Occipital lobe (tissue), 1 donor: ENCODE measurements at regions not wholly inside any gene's neighbourhood (a gene's known extent, or its start where the extent isn't known, plus 50 kb on each side); places are given as distances from the start of the nearest gene placed in this dataset.

Experiments
- DNase-seq: peaks from one replicate; lab custom pipeline; 2025; lab: John Stamatoyannopoulos, UW

DNA sequence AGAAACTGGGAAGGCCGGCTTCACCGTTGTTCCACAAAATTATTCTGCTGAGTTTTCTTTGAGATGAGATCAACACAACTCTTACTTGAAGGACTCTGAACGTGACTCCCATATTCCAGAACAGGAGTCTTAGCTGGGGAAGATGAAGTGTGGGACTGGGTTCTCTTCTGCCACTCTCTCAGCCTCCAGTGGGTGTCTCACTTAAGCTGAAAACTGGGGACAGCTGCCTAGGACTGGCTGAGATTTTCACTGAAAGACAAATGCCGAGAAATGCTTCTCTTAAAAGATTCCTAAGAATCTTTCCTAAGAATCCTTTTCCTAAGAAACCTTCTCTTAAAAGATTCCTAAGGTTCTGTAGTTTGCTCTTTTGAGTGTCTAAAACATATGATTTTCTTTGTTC is 156.6 kb upstream of the LHCGR start:
- DNase-seq, result no peak

DNA sequence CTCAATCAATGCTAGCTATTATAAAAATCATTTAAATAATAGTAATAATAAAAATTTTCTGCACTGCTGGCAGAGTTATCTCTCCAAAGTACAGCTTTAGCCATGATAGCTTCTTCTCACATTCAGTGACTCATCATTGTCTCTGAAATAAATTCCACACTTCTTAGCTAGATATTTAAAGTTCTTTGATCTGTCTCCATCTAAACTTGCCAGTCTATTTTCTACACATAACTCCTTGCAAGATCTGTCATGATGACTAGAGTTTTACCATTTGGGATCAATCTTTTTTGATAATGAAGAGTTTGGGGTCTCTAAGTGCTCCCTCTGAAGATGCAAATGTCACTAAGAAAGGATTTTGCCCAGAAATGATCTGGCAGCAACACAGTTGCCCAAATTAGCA is 155.4 kb upstream of the LHCGR start:
- DNase-seq, result no peak

DNA sequence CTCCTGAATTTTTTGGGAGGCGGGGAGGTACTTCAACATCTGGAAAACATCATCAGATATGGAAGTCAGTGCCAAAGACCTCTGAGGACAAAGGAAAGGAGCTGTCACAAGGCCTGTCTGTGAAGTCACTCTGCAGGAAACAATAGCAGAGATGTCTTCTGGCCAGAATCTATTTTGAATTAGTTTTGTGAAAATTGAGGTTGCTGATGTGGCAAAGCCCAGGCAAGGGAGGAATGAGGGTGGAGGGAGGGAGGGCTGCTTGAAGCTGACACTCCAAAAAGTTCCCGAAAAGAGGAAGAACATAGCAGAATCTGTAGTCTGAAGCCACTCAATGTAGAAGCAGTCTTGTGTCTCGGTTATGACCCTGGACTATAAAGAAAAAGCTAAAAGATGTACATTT is 151.1 kb upstream of the LHCGR start:
- no peak for DNase-seq

- DNase-seq, result no peak
These were observed 150.2 kb upstream of the LHCGR start for GRCh38 chr2:48905696-48906095.

DNA sequence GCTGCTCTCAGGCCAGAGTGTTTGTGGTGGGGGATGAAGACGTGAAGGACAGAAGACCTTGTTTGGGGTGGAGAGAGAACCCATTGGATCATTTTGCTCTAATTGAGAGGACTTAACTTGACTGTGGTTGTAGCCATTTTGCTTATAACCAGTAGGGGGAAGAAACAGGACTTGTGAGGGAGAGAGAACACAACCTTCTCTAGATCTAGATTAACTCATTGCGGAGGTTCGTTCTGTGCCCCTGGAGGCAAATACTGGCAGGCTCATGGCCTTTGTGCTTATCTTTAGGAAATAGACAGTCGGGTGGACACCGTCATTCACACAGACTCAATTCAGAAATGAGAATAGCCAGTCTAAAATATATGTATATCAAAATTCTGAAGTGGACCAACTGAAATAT is 147.0 kb upstream of the LHCGR start:
- no peak for DNase-seq

GRCh38 chr2:48901416-48901815 is 145.9 kb upstream of the LHCGR start:
- no peak for DNase-seq

DNA sequence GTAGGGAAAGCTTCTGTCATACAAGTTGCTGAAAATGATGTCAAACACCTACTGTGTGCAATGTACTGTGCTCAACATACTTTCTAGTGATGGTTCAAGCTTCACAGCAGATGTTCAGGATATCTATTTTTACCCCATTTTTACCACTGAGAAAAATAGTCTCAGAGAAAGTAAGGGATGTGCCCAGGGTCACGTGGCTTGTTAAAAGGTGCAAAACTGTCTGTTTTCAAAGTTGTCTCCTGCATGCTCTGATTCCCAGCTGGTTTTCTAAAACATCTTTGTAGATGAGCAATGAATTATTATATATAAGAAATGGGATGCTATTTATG is 145.5 kb upstream of the LHCGR start:
- no peak for DNase-seq

GRCh38 chr2:48900321-48901014 is 144.9 kb upstream of the LHCGR start:
- peak; percentile 23 for DNase-seq

DNA sequence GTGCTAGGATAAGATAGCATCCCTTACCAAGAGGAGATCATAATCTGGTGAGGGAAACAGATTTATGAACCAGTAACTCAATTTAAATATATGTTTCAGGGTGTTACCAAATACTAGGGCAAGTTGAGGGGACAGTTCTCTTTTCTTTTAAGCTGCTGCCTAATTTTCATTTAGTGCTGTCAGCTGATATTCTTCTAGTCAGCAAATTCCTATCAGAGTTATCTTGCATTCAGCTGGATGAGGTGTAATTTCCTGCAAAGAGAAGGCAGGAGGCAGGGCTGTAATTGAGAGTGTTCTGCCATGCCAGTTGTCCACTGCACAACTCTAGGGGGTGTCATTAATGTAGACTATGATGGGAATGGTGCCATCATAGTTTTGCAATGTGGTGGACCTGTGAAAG is 141.3 kb upstream of the LHCGR start:
- no peak for DNase-seq

DNA sequence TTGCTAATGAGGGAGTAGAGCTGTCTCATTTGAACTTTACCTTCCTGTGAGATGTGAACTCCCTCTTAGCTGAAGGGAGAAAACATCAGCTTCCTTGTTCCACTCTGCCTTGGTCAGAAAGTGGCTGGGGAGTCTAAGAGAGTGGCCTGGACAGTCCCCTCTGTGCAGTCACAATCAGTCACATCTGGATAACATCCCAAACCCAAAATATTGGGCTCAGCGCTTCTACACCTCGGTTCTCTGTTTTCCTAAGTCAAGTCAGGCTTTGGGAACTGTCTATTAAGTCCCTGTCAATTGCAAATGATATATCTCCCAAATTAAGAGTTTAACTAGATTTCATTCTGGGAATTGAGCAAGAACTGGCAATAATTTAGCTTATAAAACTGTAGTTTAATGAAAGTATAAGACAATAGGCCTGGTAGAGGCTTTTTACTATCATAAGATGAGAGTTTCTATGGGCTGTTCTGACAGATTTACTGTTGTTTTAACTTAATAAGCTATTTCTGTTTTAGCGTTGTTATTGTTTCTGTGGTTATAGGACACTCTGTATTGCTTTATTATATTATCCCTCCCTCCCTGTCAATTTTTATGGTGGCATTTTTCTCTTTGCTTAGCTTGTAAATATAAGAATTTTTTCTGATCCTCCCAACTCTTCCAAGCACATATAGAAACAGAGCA is 135.1 kb upstream of the LHCGR start:
- DNase-seq, result no peak

- DNase-seq, result no peak
These were observed 132.5 kb upstream of the LHCGR start for GRCh38 chr2:48888066-48888465.

DNA sequence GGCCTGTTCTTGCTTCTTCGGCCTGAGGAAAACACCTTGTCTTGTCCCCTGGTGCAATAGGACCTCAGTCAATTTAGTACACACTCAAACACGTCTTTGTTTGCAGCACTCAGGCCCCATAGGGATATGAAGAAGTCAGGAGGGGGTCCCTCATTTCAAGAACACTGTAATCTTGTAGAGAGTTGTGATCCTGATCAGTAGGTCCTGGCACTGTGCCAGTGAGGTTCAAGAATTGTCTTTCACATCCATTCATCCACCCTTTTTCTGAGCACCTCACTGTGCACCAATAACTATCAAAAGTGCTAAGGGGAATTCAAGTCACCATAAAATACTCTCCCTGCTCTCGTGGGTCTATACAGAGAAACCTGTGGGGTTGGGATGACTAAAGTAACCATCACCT is 131.4 kb upstream of the LHCGR start:
- DNase-seq, result no peak

- DNase-seq, result no peak
These were observed 130.3 kb upstream of the LHCGR start for GRCh38 chr2:48885841-48886240.

DNA sequence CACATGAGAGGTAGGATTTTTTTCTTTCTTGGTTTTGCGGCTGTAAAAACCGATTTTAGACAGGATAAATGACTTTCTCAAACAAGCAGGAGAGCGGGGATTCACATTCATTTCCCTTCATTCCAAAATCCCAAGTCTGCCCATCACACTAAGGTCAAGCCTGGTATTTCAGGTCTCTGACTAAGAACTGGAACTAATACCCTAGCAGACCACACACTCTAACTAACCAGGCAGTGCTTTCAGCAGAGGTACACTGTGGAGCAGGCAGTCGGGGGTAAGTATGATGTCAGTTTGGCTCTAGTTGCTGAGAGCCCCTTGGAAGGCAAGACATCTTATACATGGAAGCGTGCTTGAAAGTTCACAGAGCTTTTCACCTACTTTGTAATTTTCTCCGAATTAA is 128.1 kb upstream of the LHCGR start:
- DNase-seq, result no peak

DNA sequence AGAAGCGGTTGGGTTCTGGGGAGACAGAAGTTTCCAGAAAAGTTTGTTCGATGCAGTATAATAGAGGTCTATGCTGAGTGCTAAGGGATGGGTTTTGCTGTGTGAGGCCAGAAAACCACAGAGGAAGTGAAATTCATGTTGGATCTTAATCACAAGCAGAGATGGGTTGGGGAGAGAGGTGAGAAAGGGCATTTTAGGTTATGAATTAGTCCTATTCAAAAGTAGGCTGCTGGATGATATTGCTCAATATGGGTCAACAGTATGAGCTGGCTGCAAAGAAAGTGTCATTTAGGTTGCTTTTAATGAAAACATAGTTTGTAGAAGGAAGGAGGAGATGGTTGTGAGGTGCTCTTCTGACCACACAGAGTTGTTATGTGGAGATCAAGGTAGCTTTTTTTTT is 118.8 kb upstream of the LHCGR start:
- no peak for DNase-seq

GRCh38 chr2:48873666-48874065 is 118.1 kb upstream of the LHCGR start:
- no peak for DNase-seq

DNA sequence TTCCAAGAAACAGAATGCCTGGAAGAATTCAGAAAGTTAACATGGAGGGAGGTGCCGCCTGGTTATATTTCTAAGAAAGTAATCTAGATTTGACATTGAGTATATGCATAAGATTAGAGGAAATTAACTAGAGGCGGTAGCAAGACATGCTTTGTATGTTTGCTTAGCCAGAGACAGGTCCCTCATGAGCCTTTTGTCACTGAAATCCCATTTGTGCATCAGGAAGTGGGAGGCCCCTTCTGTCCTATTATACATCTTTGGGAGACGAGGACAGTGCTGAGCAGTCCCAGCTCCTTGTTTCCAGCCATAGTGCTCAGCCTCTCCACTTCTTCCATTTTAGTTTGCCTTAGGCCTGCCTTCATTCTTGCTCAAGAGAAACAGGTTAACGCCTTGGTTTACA is 115.4 kb upstream of the LHCGR start:
- DNase-seq, result no peak

DNA sequence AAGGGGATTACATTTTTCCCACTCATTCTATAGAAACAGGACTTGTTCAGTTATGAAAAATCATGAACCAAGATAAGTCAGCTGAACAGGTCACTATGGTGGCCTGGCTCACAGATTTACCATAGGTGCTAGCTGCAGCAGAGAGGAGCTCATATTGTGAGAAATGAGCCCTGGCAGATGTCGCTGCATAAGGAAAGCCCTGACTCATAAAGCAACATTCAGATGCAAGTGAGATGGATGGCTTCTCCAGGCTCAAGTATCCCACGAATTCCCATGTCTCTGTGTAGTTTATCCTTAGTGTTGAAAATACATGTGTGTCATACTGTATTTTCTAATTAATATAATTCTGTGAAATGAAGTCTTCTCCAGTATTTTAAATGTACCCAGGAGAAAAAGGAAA is 115.0 kb upstream of the LHCGR start:
- no peak for DNase-seq

GRCh38 chr2:48865704-48866103 is 110.2 kb upstream of the LHCGR start:
- DNase-seq, result no peak

DNA sequence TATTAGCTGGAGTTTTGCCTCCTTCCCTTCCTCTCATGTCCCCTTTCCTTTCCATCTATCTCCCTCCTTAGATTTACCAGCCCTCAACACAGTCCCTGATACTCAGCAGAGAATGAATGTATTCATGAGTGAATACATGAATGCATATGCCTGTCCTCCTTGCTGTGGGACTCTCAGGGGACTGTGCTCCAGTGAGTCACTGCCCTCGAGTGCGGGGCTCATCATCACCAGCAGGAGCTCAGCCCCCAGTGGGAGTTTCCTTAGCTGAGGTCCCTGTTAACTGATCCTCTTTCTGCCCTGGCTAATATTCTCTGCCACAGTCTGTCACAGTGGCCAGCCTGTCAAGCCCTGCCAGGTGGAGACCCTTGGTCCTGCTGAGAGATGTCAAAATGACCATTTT is 104.9 kb upstream of the LHCGR start:
- DNase-seq, result no peak

- DNase-seq, result no peak
These were observed 101.1 kb upstream of the LHCGR start for GRCh38 chr2:48856657-48857056.

DNA sequence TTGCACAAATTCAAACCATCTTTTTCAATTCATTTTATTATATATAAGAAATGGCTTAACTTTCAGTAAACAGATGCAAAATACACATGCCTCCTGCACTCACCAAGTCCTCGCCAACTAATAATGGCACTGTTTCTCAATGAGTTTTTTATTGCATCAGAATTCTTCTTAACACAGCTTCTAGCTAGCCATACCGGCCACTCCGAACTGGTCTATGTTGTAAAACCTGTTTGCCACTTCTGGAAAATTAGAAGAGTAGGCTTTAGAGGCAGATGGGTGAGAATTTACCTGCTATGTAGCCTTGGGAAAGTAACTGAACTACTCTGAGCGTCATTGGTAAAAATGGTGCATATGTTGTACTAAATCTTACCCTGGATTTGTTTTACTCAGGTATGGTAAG is 100.6 kb upstream of the LHCGR start:
- DNase-seq, result no peak

- DNase-seq, result no peak
These were observed 99.6 kb upstream of the LHCGR start for GRCh38 chr2:48855142-48855541.

DNA sequence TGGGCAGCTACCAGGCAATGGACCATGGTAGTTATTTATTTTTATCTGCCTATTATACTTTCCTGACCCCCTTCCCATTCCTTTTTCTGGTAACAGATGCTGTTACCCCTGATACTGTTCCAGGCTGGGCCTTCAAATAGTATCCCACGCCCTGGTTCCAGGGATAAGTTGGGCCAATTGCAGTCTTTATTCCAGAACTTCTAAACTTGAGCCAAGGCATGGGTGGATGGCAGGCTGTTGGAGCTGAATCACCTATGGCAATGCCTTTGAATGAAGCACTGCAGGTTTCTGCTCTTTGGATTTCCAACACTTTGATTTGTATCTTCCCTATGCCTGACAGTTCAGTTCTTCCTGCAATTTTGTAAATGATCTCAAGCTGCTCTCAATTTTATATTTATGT is 99.2 kb upstream of the LHCGR start:
- DNase-seq, result peak; percentile 20
